ENCODE measurements at regions not wholly inside any gene's neighbourhood (a gene's known extent, or its start where the extent isn't known, plus 50 kb on each side); places are given as distances from the start of the nearest gene placed in this dataset.
"Not testable (repeated sequence)": the region's sequence is repeated elsewhere in the genome, so short reads cannot be mapped to it uniquely, and the experiment has no call there.

- no peak for DNase-seq
Measured at GRCh38 chr17:70892527-70892926, 723.2 kb downstream of the KCNJ2 start.

- DNase-seq, result no peak
Measured at GRCh38 chr17:70896843-70897242, 727.5 kb downstream of the KCNJ2 start.

GRCh38 chr17:70897446-70897845, 728.1 kb downstream of the KCNJ2 start:
- DNase-seq, result no peak

GRCh38 chr17:70901870-70902269, 732.5 kb downstream of the KCNJ2 start:
- DNase-seq, result no peak

GRCh38 chr17:70905796-70906195, 736.5 kb downstream of the KCNJ2 start:
- no peak for DNase-seq

- DNase-seq, result no peak
Measured at GRCh38 chr17:70906808-70907207, 737.5 kb downstream of the KCNJ2 start.

GRCh38 chr17:70912716-70913485, 743.6 kb downstream of the KCNJ2 start:
- DNase-seq, result no peak

- no peak for DNase-seq
Measured at GRCh38 chr17:70916469-70916868, 747.1 kb downstream of the KCNJ2 start.

- DNase-seq, result no peak
Measured at GRCh38 chr17:70919241-70919640, 749.9 kb downstream of the KCNJ2 start.

- no peak for DNase-seq
Measured at GRCh38 chr17:70920416-70920815, 751.1 kb downstream of the KCNJ2 start.

GRCh38 chr17:70922268-70922667, 752.9 kb downstream of the KCNJ2 start:
- no peak for DNase-seq

- DNase-seq, result no peak
Measured at GRCh38 chr17:70924776-70925175, 755.4 kb downstream of the KCNJ2 start.

GRCh38 chr17:70929226-70929625, 759.9 kb downstream of the KCNJ2 start:
- DNase-seq, result no peak

- no peak for DNase-seq
Measured at GRCh38 chr17:70934231-70934630, 764.9 kb downstream of the KCNJ2 start.

- no peak for DNase-seq
Measured at GRCh38 chr17:70934835-70935234, 765.5 kb downstream of the KCNJ2 start.

- no peak for DNase-seq
Measured at GRCh38 chr17:70936724-70937123, 767.4 kb downstream of the KCNJ2 start.

GRCh38 chr17:70938336-70938735, 769.0 kb downstream of the KCNJ2 start:
- no peak for DNase-seq

GRCh38 chr17:70945386-70945785, 776.1 kb downstream of the KCNJ2 start:
- no peak for DNase-seq

- DNase-seq, result no peak
Measured at GRCh38 chr17:70947215-70947614, 777.9 kb downstream of the KCNJ2 start.

- no peak for DNase-seq
Measured at GRCh38 chr17:70947636-70948565, 778.6 kb downstream of the KCNJ2 start.

- not testable (repeated sequence) for DNase-seq
Measured at GRCh38 chr17:70953140-70953539, 783.8 kb downstream of the KCNJ2 start.

GRCh38 chr17:70955441-70955840, 786.1 kb downstream of the KCNJ2 start:
- no peak for DNase-seq

GRCh38 chr17:70956726-70957125, 787.4 kb downstream of the KCNJ2 start:
- no peak for DNase-seq

- DNase-seq, result no peak
Measured at GRCh38 chr17:70961341-70961740, 792.0 kb downstream of the KCNJ2 start.

Data from activated naive CD4-positive, alpha-beta T cell treated with anti-CD3 and anti-CD28 coated beads, Interleukin-2, amount 50 U/mL, for 16 hours (primary cell).